ENCODE measurements at regions not wholly inside any gene's neighbourhood (a gene's known extent, or its start where the extent isn't known, plus 50 kb on each side); places are given as distances from the start of the nearest gene placed in this dataset.

- no peak for ATAC-seq
Measured at GRCh38 chr13:44191103-44191502, 182.5 kb upstream of the SERP2 start.

- no peak for ATAC-seq
Measured at GRCh38 chr13:44191504-44192171, 182.0 kb upstream of the SERP2 start.

- ATAC-seq: no peak
Measured at GRCh38 chr13:44193731-44194130, 179.9 kb upstream of the SERP2 start.

GRCh38 chr13:44195245-44195644 lies 178.4 kb upstream of the SERP2 start:
- ATAC-seq: no peak

- peak; percentile 27 to 48 for ATAC-seq
Measured at GRCh38 chr13:44196196-44196751, 177.3 kb upstream of the SERP2 start.

GRCh38 chr13:44197791-44198770 lies 175.5 kb upstream of the SERP2 start:
- ATAC-seq: peak; percentile 75 to 84

GRCh38 chr13:44198826-44199225 lies 174.8 kb upstream of the SERP2 start:
- no peak for ATAC-seq

- no peak for ATAC-seq
Measured at GRCh38 chr13:44199627-44200207, 173.9 kb upstream of the SERP2 start.

- ATAC-seq: no peak
Measured at GRCh38 chr13:44206434-44206833, 167.2 kb upstream of the SERP2 start.

GRCh38 chr13:44207476-44207875 lies 166.1 kb upstream of the SERP2 start:
- ATAC-seq: no peak

- no peak for ATAC-seq
Measured at GRCh38 chr13:44210525-44210924, 163.1 kb upstream of the SERP2 start.

GRCh38 chr13:44211286-44211685 lies 162.3 kb upstream of the SERP2 start:
- no peak for ATAC-seq

- no peak for ATAC-seq
Measured at GRCh38 chr13:44211704-44212346, 161.8 kb upstream of the SERP2 start.

GRCh38 chr13:44212633-44213396 lies 160.8 kb upstream of the SERP2 start:
- ATAC-seq: no peak

- no peak for ATAC-seq
Measured at GRCh38 chr13:44218501-44219240, 155.0 kb upstream of the SERP2 start.

- no peak for ATAC-seq
Measured at GRCh38 chr13:44219577-44220548, 153.8 kb upstream of the SERP2 start.

- ATAC-seq: no peak
Measured at GRCh38 chr13:44220948-44221347, 152.7 kb upstream of the SERP2 start.

GRCh38 chr13:44221657-44222056 lies 152.0 kb upstream of the SERP2 start:
- no peak for ATAC-seq

- no peak for ATAC-seq
Measured at GRCh38 chr13:44223770-44224444, 149.7 kb upstream of the SERP2 start.

Data from activated CD4-positive, CD25-positive, alpha-beta regulatory T cell treated with anti-CD3 and anti-CD28 coated beads, Interleukin-2, amount 50 U/mL, for 24 hours (primary cell).